ENCODE measurements at regions not wholly inside any gene's neighbourhood (a gene's known extent, or its start where the extent isn't known, plus 50 kb on each side); places are given as distances from the start of the nearest gene placed in this dataset.

DNA sequence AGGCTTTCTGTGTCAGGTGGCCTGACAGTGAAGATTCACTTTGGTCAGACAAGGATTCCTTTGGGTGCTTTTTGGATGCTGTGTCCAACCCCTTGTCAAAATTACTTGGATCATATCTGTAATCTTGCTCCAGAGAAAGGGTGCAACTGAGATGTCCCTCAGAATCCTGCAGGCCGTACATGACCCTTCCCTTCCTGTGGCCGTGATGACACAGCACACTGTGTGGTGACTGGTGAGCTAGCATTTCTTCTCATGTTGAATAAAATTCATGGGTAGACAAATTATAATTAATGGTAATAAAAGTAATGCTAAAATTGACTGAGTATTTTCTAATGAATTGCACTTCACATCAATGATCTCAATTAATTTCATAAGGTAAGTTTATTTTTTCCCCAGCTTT lies 356.2 kb downstream of the LPIN1 start:
- no peaks in the 10 kb centered on the region for H3K27me3 ChIP-seq
- no peak for TF ChIP-seq POLR2A (IDR thresholded peaks at IDR 0.05)
- TF ChIP-seq, protein P1, sequence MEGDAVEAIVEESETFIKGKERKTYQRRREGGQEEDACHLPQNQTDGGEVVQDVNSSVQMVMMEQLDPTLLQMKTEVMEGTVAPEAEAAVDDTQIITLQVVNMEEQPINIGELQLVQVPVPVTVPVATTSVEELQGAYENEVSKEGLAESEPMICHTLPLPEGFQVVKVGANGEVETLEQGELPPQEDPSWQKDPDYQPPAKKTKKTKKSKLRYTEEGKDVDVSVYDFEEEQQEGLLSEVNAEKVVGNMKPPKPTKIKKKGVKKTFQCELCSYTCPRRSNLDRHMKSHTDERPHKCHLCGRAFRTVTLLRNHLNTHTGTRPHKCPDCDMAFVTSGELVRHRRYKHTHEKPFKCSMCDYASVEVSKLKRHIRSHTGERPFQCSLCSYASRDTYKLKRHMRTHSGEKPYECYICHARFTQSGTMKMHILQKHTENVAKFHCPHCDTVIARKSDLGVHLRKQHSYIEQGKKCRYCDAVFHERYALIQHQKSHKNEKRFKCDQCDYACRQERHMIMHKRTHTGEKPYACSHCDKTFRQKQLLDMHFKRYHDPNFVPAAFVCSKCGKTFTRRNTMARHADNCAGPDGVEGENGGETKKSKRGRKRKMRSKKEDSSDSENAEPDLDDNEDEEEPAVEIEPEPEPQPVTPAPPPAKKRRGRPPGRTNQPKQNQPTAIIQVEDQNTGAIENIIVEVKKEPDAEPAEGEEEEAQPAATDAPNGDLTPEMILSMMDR (IDR thresholded peaks at IDR 0.05) = no peak
- intact Hi-C loops (cut with DNase I) = no loop called here
- no peaks in the 10 kb centered on the region for H3K36me3 ChIP-seq
- H3K9me3 ChIP-seq = no peaks in the 10 kb centered on the region
- no peak overlapping the region for H3K4me3 ChIP-seq
- ATAC-seq = no peak
- WGBS, 4 donors = 92 to 98% (median 95%) methylated on average over 2 of the region's 2 CpGs
- H3K4me1 ChIP-seq = peaks cover 0 to 14% (median 2%) of the 10 kb centered on the region in 12 donors
- no peak for DNase-seq
- H3K27ac ChIP-seq = no peak overlapping the region

DNA sequence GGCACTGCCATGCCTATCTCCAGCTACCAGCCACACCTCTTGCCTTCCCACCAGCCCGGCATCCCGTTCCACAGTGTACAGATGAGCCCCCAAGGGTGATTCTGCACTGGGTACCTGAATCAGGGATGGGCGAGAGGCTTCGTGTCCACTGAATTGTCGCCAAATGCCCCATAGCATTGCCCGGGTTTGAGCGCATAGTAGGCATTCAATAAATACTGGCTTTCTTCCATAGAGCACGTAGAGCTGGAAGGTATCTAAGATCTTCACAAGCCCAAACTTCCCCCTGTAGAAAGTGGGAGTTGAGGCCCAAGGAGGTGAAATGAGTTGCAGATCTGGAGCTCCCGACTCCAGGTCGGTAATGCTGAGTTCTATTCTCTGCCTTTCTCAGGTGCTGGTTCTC lies 358.7 kb downstream of the LPIN1 start:
- Histone ChIP-seq H3K9me3 (no peaks in the 10 kb centered on the region), H3K36me3 (no peaks in the 10 kb centered on the region), H3K4me1 (peaks cover 0 to 23% (median 6%) of the 10 kb centered on the region in 12 donors), H3K4me3 (no peak overlapping the region), H3K27ac (no peak overlapping the region), H3K27me3 (no peaks in the 10 kb centered on the region)
- ATAC-seq (no peak), DNase-seq (no peak)
- 90 to 98% (median 94%) methylated on average over 10 of the region's 10 CpGs for WGBS, 4 donors
- no peak for TF ChIP-seq POLR2A (IDR thresholded peaks at IDR 0.05)
- TF ChIP-seq, protein P1 (IDR thresholded peaks at IDR 0.05) = no peak
- intact Hi-C loops (cut with DNase I) = no loop called here

DNA sequence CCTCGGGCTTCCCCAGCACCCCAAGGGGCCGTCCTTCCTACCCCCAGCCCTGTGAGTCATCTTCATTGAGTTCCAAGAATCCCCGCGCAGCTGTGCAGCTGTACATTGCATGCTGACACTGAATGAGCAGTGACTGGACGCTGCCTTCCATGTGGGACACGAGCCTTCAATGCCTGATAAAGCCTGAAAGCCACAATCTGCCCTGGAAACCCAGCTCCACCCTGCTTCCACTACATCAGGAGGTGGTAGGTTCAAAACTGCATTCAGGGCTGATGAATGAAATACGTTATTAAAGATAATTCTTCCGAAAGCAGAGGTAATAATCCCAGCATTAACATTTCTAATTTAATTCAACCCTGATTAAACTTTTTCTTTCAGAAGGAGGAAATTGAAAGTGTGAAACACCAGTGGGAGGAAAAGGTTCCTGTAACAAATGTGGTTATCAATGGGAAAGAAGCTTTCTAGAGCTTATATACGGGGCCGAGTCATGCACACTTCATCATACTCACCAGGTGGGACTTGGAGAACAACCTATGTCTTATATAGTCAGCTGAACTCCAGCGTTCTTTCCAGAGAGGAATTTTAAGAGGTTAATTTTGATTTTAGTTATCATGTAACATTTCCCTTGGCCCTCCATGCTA lies 360.1 kb downstream of the LPIN1 start:
- 47 to 74% (median 64%) methylated on average over 11 of the region's 11 CpGs for WGBS, 4 donors
- intact Hi-C loops (cut with DNase I) = no loop called here
- ATAC-seq = peak; percentile 69 to 99 (median 89)
- Histone ChIP-seq H3K27me3 (no peaks in the 10 kb centered on the region), H3K9me3 (no peaks in the 10 kb centered on the region), H3K27ac (peak overlapping the region in 1 of 12 donors; percentile 20), H3K4me3 (no peak overlapping the region), H3K36me3 (no peaks in the 10 kb centered on the region), H3K4me1 (peaks cover 0 to 27% (median 6%) of the 10 kb centered on the region in 12 donors)
- TF ChIP-seq, protein P1 (IDR thresholded peaks at IDR 0.05) = no peak
- TF ChIP-seq POLR2A (IDR thresholded peaks at IDR 0.05) = no peak
- DNase-seq = peak; percentile 80 to 89 (median 85)

DNA sequence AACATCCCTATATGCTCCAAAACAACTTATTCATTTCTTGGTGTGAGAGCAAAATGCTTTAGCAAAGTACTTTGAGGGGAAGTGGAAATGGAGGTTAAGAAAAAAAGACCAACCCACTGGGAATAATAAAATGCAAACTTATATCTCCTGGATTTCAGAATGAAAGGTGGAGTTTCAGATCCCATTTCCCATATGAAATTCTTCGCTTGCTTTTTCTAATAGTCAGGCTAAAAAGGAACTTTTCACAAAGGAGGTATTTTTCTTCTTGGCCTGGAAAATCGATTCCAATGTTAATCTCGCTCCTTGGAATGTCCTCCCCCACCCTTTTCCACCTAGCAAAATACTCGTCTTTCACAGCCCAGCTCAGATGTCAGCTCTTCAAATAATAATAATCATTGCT lies 360.9 kb downstream of the LPIN1 start:
- 35 to 64% (median 52%) methylated on average over 4 of the region's 4 CpGs for WGBS, 4 donors
- H3K27ac ChIP-seq = no peak overlapping the region
- no peaks in the 10 kb centered on the region for H3K27me3 ChIP-seq
- intact Hi-C loops (cut with DNase I) = no loop called here
- H3K9me3 ChIP-seq = no peaks in the 10 kb centered on the region
- peaks cover 0 to 27% (median 6%) of the 10 kb centered on the region in 12 donors for H3K4me1 ChIP-seq
- no peak overlapping the region for H3K4me3 ChIP-seq
- no peak for DNase-seq
- H3K36me3 ChIP-seq = no peaks in the 10 kb centered on the region
- TF ChIP-seq POLR2A (IDR thresholded peaks at IDR 0.05) = no peak
- TF ChIP-seq, protein P1 (IDR thresholded peaks at IDR 0.05) = no peak
- no peak for ATAC-seq
